CD4-positive, alpha-beta T cell treated with Interleukin-10 for 1 hour (primary cell): ENCODE measurements at regions not wholly inside any gene's neighbourhood (a gene's known extent, or its start where the extent isn't known, plus 50 kb on each side); places are given as distances from the start of the nearest gene placed in this dataset.
A peak's percentile ranks its signal among the peaks of the same experiment; 100 is the strongest.
"Not testable (repeated sequence)": the region's sequence is repeated elsewhere in the genome, so short reads cannot be mapped to it uniquely, and the experiment has no call there.

Experiments
- DNase-seq: peaks from one replicate; pipeline ENCODE4 v3.0.0-alpha.2; 2020

DNA sequence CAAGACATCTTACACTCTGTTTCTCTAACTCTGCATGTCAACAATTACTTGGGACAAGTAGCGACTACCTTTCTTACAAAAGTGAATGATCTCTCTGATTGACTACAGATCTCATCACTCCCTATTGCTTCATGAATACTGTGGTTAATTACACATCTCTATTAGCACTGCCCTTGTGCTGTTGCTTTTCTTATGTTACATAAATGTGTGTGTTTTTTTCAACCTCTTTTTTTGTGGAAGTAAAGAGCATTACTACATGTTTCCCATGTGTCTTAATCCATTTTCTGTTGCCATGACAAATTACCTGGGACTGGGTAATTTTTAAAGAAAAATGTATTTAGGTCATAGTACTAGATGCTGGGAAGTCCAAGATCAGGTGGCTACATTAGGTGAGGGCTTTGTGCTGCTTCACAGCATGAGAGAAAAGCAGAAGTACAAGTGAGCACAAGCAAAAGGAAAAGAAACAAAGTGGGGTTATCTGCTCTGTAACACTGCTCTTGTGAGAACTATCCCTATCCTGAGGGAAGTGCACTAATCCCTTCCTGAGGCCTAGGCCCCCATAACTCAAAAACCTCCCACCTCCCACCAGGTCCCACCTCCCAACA, 298.2 kb upstream of the SATB1 start:
- peak; percentile 43 for DNase-seq

GRCh38 chr3:18720543-18720942, 295.4 kb upstream of the SATB1 start:
- no peak for DNase-seq

GRCh38 chr3:18717598-18717997, 292.5 kb upstream of the SATB1 start:
- DNase-seq = no peak

- DNase-seq = no peak
These were observed 291.7 kb upstream of the SATB1 start for GRCh38 chr3:18716821-18717220.

DNA sequence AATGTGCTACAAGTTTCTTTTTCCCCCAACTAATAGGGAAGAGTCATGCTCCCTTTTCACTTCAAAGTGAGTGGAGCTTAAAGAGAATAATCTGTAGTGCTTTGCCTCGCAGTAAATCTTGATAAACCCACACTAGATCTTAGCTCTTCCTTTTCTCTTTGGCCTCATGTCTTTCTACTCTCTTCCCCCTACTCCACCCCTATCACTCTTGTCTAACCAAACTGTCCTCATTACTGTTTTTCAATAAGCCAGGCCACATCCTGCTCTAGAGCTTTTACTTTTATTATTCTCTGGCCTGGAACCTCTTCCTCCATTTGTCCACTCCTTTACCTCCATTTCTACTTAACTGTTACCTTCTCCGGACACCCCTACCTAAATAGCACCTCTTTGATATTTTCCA, 291.0 kb upstream of the SATB1 start:
- no peak for DNase-seq

DNA sequence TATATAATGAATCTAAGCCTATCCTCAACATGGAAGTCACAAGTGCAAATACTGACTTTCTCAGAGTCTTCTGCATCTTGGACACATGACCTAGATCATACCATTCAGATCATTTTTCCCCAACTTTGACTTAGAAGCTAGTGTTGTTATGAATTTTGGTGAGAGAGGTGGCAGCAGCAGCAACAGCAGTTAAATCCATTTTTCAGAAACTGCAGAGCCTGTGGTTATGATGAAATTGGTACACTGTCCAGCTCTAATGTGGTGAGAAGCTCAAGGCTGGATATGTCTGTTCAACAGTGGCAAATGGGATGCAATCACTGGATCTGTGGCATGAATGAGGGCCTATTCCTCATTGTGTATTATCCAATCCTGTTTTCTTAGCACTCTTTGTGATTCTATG, 290.1 kb upstream of the SATB1 start:
- DNase-seq = no peak

GRCh38 chr3:18713577-18713951, 288.4 kb upstream of the SATB1 start:
- no peak for DNase-seq

- peak; percentile 45 for DNase-seq
These were observed 287.8 kb upstream of the SATB1 start for GRCh38 chr3:18712713-18713576.

DNA sequence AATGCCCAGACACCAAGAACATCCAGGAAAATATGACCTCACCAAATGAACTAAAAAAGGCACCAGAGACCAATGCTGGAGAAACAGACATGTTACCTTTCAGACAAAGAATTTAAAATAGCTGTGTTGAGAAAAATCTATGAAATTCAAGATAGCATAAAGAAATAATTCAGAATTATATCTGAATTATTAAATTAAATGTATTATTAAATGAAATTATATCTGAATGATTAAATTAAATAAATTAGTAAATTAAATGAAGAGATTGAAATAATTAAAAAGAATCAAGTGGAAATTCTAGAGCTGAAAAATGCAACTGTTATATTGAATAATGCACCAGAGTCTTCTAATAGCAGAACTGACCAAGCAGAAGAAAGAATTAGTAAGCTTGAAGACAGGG, 279.2 kb upstream of the SATB1 start:
- no peak for DNase-seq

GRCh38 chr3:18703798-18704197, 278.7 kb upstream of the SATB1 start:
- no peak for DNase-seq

GRCh38 chr3:18693588-18694329, 268.6 kb upstream of the SATB1 start:
- DNase-seq = not testable (repeated sequence)

GRCh38 chr3:18687286-18687685, 262.1 kb upstream of the SATB1 start:
- no peak for DNase-seq

DNA sequence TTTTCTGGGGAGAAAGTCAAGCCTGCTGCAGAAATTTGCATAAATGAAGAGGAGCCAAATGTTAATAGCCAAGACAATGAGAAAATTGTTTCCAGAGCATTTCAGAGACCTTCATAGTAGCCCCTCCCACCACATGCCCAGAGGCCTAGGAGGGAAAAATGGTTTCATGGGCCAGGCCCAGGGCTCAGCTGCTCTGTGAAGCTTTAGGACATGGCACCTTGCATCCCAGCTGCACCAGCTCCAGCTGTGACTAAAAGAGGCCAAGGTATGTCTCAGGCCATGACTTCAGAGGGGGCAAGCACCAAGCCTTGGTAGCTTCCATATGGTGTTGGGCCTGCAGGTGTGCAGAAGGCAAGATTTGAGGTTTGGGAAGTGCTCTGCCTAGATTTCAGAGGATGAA, 258.8 kb upstream of the SATB1 start:
- DNase-seq = no peak

GRCh38 chr3:18681818-18682345, 256.7 kb upstream of the SATB1 start:
- DNase-seq = no peak

- no peak for DNase-seq
These were observed 255.6 kb upstream of the SATB1 start for GRCh38 chr3:18680758-18681157.

DNA sequence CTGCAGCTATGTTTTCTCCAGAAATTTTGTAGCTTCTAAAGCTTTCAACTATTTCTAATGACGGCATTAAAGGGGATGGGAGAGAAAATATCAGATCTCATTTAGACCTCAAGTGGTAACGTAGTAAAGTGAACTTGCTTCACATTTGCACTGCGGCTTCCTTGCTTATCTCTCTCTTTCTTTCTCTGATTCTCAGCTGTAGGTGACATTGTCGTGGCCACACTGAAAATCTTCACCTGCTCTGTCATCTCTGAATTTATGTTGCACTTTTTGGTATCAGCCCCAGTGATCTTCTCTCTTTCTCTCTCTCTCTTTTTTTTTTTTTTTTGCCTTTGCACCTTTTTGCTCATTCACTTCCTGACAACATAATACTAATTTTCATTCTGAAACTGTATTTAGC, 254.1 kb upstream of the SATB1 start:
- peak; percentile 63 for DNase-seq

DNA sequence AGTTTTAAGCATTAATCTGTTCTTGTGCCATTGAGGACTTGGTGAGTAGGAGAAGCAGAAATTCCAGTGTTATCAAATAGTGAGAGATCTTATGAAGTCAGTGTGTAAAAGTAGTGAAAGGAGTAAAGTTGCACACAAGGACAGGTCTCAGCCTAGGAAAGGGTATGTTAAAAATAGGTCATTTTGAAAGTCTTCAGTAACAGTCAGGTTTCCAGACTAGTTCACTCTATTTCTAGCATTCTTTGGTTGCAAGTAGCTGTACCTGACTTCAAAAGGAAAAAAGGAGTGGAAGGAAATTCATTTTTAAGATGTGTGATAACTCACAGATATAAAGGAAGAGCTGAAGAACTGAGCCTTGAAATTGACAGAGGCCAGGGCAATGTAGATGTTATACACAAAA, 250.1 kb upstream of the SATB1 start:
- no peak for DNase-seq

DNA sequence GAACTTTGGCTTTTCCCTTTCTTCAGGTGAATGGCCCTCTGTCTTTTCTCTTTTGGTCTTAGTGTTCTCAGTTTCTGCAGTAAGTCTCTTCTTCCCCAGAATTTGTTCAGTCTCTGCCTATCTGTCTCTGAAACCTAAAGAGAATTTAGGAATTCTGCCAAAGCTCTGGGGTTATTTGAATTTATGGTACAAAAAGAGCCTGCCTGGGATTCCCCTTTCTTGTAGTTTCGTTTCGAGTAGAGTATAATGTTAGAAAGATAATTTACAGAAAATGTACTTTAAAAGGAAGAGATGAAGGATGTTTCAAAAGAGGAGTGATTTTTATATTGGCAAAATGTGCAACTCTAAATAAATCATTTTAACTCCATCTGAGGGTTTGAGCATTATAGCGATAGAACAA, 247.4 kb upstream of the SATB1 start:
- DNase-seq = no peak

DNA sequence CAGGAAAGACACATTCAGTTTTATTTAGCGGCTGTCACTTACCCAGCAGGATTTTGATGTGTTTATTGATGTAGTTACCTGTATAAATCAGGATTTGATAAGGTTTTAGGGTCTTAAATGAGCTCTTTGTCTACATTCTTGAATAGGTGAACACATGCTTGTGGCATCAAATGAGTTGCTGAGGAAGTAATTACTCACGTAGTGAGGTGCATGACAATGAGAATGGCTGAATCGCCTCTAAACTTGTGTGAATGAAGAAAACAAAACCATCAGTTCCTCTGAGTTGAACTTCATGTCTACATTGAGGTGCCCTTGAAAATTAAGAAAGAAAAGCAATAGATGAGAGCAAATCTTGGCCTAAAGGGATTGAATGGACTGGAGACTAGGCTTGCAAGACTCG, 245.6 kb upstream of the SATB1 start:
- no peak for DNase-seq

DNA sequence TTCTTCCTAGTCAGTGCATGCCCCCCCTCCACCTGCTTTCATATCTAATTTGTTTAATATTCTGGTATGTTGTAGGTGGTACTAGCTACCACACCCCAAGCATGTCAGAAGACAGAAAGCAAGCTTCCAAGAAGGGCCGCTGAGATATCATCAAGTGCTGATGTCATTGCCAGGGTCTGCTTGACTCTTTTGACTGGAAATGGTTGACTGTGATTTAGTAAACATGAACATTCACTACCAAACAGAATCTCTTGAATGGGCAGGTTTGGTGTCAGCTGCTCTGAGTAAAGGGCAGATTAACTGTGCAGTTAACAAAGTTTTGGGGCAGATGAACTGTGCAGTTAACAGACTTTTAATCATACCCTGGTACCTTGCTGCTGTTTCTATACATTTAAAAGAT, 244.2 kb upstream of the SATB1 start:
- no peak for DNase-seq

- no peak for DNase-seq
These were observed 242.4 kb upstream of the SATB1 start for GRCh38 chr3:18667552-18667951.

DNA sequence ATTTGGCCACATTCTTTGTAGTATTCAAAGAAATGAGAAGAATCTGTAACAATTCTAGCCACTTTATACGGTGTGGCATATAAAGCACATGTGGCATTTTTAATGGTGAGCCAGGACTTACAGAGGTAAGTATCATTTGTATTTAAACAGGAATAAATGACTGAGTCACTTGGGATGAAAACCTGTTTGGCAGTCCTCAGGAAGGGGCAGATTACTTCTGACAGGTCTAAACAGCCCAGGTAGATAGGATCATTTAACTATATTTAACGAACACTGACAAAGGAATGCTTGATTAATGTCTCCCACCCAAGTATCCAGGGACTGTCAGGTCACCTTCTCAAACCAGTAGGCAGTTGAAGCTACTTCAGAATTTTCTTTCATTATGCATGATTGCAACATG, 241.5 kb upstream of the SATB1 start:
- DNase-seq = no peak

DNA sequence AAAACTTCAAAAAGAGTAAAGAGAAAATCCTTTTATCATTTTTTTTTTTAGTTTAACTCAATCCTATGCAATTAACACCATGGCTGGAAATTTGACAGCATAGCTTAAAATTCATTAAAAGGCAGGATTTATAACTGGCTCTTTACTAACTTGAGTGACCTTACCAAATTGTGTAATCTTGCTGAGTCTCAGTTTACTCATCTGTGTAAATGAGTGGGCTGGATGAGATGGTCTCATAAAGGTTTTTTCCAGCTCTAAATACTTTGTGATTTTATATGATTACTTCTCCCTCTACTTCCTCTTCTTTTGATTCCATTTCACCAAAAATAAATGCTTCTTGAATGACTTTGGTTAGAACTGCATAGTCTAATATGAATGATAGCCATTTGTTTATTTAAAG, 234.9 kb upstream of the SATB1 start:
- DNase-seq = no peak
